ENCODE measurements at regions not wholly inside any gene's neighbourhood (a gene's known extent, or its start where the extent isn't known, plus 50 kb on each side); places are given as distances from the start of the nearest gene placed in this dataset.

- H3K27me3 ChIP-seq (ENCODE audit: control insufficient read depth, insufficient read depth, low read length) = no peaks in the 10 kb centered on the region
- no peak overlapping the region for H3K4me3 ChIP-seq (ENCODE audit: low read depth, low read length)
- no peak for DNase-seq (ENCODE audit: low read depth)
- TF ChIP-seq, protein P1, sequence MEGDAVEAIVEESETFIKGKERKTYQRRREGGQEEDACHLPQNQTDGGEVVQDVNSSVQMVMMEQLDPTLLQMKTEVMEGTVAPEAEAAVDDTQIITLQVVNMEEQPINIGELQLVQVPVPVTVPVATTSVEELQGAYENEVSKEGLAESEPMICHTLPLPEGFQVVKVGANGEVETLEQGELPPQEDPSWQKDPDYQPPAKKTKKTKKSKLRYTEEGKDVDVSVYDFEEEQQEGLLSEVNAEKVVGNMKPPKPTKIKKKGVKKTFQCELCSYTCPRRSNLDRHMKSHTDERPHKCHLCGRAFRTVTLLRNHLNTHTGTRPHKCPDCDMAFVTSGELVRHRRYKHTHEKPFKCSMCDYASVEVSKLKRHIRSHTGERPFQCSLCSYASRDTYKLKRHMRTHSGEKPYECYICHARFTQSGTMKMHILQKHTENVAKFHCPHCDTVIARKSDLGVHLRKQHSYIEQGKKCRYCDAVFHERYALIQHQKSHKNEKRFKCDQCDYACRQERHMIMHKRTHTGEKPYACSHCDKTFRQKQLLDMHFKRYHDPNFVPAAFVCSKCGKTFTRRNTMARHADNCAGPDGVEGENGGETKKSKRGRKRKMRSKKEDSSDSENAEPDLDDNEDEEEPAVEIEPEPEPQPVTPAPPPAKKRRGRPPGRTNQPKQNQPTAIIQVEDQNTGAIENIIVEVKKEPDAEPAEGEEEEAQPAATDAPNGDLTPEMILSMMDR (IDR thresholded peaks at IDR 0.05; ENCODE audit: insufficient read depth, low read length, severe bottlenecking) = no peak
- no peaks in the 10 kb centered on the region for H3K36me3 ChIP-seq (ENCODE audit: control insufficient read depth, insufficient read depth, low read length)
- FAIRE-seq = no peak
Observed at GRCh38 chr10:65112573-65112972, 1591.4 kb downstream of the REEP3 start.

GRCh38 chr10:65123120-65123519 lies 1601.9 kb downstream of the REEP3 start:
- no peak overlapping the region for H3K4me3 ChIP-seq (ENCODE audit: low read depth, low read length)
- no peaks in the 10 kb centered on the region for H3K36me3 ChIP-seq (ENCODE audit: control insufficient read depth, insufficient read depth, low read length)
- no peaks in the 10 kb centered on the region for H3K27me3 ChIP-seq (ENCODE audit: control insufficient read depth, insufficient read depth, low read length)
- FAIRE-seq = no peak
- TF ChIP-seq, protein P1 (IDR thresholded peaks at IDR 0.05; ENCODE audit: insufficient read depth, low read length, severe bottlenecking) = no peak
- DNase-seq (ENCODE audit: low read depth) = no peak

DNA sequence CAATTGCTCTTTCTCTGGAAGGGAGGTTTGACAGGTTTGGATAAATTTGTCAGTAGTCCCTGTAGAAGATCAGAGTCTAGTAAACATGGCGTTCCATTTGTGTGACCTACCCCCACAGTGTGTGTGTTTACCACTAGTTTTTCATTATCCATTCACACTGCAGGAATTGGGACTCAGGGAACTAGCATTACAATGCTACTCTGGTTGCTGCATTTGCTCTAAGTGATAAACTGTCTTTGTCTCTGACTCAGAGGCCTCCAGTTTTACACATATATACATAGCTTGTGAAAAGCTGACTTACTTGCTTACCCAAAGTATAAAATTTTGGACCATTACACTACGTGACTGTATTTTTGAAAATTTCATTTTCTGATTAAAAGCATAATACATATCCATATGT lies 1604.0 kb downstream of the REEP3 start:
- DNase-seq (ENCODE audit: low read depth) (no peak), FAIRE-seq (no peak)
- Histone ChIP-seq H3K4me3 (ENCODE audit: low read depth, low read length) (no peak overlapping the region), H3K36me3 (ENCODE audit: control insufficient read depth, insufficient read depth, low read length) (no peaks in the 10 kb centered on the region), H3K27me3 (ENCODE audit: control insufficient read depth, insufficient read depth, low read length) (no peaks in the 10 kb centered on the region)
- TF ChIP-seq, protein P1 (IDR thresholded peaks at IDR 0.05; ENCODE audit: insufficient read depth, low read length, severe bottlenecking) = no peak

- TF ChIP-seq, protein P1 (IDR thresholded peaks at IDR 0.05; ENCODE audit: insufficient read depth, low read length, severe bottlenecking) = no peak
- Histone ChIP-seq H3K36me3 (ENCODE audit: control insufficient read depth, insufficient read depth, low read length) (no peaks in the 10 kb centered on the region), H3K27me3 (ENCODE audit: control insufficient read depth, insufficient read depth, low read length) (no peaks in the 10 kb centered on the region), H3K4me3 (ENCODE audit: low read depth, low read length) (no peak overlapping the region)
- FAIRE-seq (no peak), DNase-seq (ENCODE audit: low read depth) (no peak)
Observed at GRCh38 chr10:65126288-65126687, 1605.1 kb downstream of the REEP3 start.

DNA sequence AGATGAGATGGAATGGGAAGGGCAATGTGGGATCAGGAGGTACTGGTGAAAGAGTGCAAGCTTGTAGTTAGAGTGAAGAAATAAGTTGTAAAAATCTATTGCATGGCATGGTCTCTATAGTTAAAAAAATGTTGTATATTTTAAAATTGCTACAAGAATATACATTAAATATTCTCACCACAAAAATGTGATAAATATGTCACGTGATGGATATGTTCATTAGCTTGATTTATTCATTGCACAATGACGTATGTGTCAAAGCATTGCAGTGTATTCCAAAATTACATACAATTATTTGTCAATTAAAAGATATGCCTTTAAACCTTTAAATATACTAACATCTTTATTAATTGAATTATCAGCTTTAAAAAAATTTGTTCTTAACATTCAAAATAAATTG lies 1607.1 kb downstream of the REEP3 start:
- Histone ChIP-seq H3K36me3 (ENCODE audit: control insufficient read depth, insufficient read depth, low read length) (no peaks in the 10 kb centered on the region), H3K4me3 (ENCODE audit: low read depth, low read length) (no peak overlapping the region), H3K27me3 (ENCODE audit: control insufficient read depth, insufficient read depth, low read length) (no peaks in the 10 kb centered on the region)
- TF ChIP-seq, protein P1 (IDR thresholded peaks at IDR 0.05; ENCODE audit: insufficient read depth, low read length, severe bottlenecking) = no peak
- DNase-seq (ENCODE audit: low read depth) (no peak), FAIRE-seq (no peak)

DNA sequence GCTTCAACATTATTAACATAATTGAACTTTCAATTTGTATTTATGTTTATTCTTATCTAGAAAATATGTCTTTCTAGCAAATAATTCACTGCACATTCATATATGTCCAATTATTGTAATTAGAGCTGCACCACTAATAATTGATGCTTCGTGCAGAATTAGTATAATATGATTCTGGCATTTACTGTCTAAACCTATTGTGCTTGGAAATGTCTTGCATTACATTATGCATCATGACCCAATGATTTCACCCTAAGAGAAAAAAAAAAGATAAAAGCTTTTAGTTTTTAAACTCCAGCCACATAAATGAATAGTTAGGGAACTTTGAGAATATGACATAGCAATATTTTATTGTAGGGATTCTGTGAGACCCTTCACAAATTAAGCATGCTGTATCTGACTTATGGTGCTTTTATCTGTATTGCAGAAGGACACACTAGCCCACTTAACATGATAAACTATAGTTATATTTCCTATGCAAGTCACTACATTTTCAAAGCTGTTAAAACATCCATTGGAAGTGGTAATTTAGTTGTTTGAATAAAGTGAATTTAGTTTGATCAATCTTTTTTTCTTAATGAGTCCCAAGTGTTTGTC lies 1609.1 kb downstream of the REEP3 start:
- FAIRE-seq (no peak), DNase-seq (ENCODE audit: low read depth) (no peak)
- TF ChIP-seq, protein P1 (IDR thresholded peaks at IDR 0.05; ENCODE audit: insufficient read depth, low read length, severe bottlenecking) = no peak
- Histone ChIP-seq H3K36me3 (ENCODE audit: control insufficient read depth, insufficient read depth, low read length) (no peaks in the 10 kb centered on the region), H3K27me3 (ENCODE audit: control insufficient read depth, insufficient read depth, low read length) (no peaks in the 10 kb centered on the region), H3K4me3 (ENCODE audit: low read depth, low read length) (no peak overlapping the region)

Data from bronchial epithelial cell (primary cell).